ENCODE measurements at regions not wholly inside any gene's neighbourhood (a gene's known extent, or its start where the extent isn't known, plus 50 kb on each side); places are given as distances from the start of the nearest gene placed in this dataset.
A peak's percentile ranks its signal among the peaks of the same experiment; 100 is the strongest.

GRCh38 chr1:11596295-11596694 is 57.9 kb downstream of the FBXO2 start:
- no peak for DNase-seq (ENCODE audit: low read depth in 2 of 2)

- DNase-seq (ENCODE audit: low read depth in 2 of 2) = peak; percentile 8 to 16
Observed at GRCh38 chr1:11595285-11595684, 58.9 kb downstream of the FBXO2 start.

GRCh38 chr1:11594625-11595024 is 59.6 kb downstream of the FBXO2 start:
- no peak for DNase-seq (ENCODE audit: low read depth in 2 of 2)

- DNase-seq (ENCODE audit: low read depth in 2 of 2) = no peak
Observed at GRCh38 chr1:11594222-11594621, 60.0 kb downstream of the FBXO2 start.

GRCh38 chr1:11592752-11593151 is 61.5 kb downstream of the FBXO2 start:
- DNase-seq (ENCODE audit: low read depth in 2 of 2) = no peak

- DNase-seq (ENCODE audit: low read depth in 2 of 2) = no peak
Observed at GRCh38 chr1:11590395-11590794, 63.8 kb downstream of the FBXO2 start.
